Left hindlimb (tissue), 1 donor: ENCODE measurements at regions not wholly inside any gene's neighbourhood (a gene's known extent, or its start where the extent isn't known, plus 50 kb on each side); places are given as distances from the start of the nearest gene placed in this dataset.
"Not testable (repeated sequence)": the region's sequence is repeated elsewhere in the genome, so short reads cannot be mapped to it uniquely, and the experiment has no call there.

ENCODE experiments used
- DNase-seq: peaks from one replicate; pipeline ENCODE4 v3.0.0-alpha.2; 2018

- not testable (repeated sequence) for DNase-seq
Measured at GRCh38 chr5:100011160-100011559, 524.0 kb upstream of the FAM174A start.

- DNase-seq = no peak
Measured at GRCh38 chr5:100004969-100005368, 530.2 kb upstream of the FAM174A start.

GRCh38 chr5:99998319-99998718, 536.9 kb upstream of the FAM174A start:
- no peak for DNase-seq

GRCh38 chr5:99995407-99995806, 539.8 kb upstream of the FAM174A start:
- no peak for DNase-seq

- DNase-seq = no peak
Measured at GRCh38 chr5:99973779-99974178, 561.4 kb upstream of the FAM174A start.

DNA sequence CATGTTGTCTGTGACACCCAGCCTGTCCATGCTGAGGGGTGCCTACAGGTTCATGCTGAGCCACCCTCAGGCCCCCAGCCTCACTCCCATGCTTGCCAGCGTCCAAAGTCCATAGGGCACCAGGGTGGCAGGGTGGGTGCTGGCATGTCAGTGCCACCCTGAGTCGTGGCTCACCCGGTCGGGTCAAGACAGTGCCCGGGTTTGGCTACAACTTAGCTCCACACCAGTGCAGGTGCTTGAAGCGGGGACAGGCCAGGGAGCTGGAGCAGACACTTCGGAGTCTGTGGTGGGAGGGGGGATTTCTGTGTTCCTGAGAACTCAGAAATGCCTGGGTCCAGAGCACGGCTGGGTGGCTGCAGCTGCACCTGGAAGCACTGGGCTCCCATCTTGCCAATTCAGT, 579.2 kb upstream of the FAM174A start:
- DNase-seq = no peak

- no peak for DNase-seq
Measured at GRCh38 chr5:99955006-99955405, 580.2 kb upstream of the FAM174A start.

DNA sequence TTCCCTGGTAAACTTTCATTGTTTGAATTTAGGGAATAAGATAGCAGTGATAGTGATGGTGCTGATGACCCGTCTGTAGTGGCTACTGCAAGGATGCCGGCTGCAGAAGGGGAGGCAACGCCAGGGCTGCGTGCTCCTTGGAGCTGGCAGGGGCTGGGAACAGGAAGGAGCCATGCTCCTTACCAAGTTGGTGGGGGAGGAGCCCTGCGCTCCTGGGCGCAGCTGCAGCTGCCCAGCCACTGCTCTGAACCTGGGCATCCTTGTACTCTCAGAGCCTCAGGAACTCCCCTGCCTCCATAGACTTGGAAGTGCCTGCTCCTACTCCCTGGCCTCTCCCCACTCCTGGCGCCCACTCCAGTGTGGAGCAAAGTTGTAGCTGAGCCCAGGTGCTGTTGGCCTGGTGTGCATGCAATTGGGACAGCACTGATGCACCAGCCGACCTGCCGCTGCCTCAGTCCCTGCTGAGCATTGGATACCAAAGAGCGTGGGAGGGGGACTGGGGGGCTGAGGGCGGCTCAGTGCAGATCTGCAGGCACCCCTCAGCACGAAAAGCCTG, 585.1 kb upstream of the FAM174A start:
- no peak for DNase-seq

DNA sequence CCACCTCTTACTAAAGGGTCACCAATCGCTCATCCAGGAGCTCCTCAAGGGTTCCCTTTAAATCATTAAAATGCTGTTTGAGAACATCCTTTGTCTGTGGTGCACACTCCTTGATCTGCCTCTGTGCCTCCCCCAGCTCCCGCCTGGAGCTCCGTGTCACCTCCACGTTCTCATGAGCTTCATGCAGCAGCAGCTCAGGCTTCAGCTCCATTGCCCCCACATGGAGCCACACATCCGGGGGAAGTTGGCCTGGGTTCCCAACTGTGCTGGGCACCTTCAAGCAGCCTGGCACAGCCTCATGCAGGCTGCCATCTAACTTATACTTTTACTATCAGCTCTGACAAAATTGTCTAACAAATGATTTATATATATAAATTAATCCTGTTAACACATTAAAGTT, 585.8 kb upstream of the FAM174A start:
- DNase-seq = no peak

DNA sequence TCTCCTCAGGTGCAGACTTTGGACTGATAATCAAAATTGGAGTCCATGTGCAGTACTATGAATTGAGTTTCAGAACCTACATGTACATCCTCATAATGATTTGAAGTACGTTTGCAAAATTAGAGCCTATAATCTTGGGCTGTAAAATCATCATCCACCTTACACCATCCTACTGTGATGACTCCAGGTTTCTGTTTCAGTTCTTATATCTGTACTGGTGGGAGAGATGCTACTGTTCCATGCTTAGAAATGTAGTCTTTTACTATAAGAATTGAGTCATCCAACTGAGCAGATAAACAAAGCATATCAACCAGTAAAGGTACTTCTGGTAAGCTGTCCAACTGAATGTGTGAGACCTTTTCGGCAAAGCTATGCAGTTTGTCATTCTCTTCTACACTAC, 586.3 kb upstream of the FAM174A start:
- DNase-seq = no peak

- DNase-seq = no peak
Measured at GRCh38 chr5:99945478-99946442, 589.4 kb upstream of the FAM174A start.

GRCh38 chr5:99940540-99940939, 594.6 kb upstream of the FAM174A start:
- no peak for DNase-seq

DNA sequence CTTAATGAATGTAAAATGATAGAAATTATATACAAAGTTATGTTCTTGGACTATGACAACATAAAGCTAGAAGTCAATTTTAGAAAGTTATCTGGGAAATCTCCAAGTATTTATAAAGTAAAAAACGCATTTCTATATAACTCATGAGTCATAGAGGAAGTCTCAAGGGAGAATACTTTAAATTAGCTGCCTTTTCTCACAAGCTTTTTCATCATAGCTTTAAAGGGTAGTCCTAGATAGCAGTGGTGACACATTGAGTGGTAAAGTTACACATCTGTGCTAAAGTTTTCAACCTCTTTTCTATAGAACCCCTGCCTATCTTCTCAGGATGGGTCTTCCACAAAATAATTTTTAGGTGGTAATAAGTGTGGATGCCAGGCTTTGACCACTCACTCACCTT, 598.3 kb upstream of the FAM174A start:
- no peak for DNase-seq

DNA sequence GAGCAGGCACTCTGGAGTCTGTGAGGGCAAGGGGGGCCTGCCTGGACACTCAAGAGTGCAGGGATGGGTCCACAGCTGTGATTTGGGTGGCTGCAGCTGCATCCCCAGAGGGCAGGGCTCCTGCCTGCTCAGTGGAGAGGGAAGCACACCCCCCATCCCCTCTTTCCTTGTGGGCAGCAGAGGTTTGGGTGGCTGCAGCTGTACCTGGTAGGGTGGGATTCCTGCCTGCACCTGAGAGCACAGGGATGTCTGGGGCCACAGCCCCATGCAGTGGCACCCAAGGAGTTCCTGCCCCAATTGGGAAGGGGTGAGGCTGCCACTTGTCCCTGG, 605.4 kb upstream of the FAM174A start:
- no peak for DNase-seq

DNA sequence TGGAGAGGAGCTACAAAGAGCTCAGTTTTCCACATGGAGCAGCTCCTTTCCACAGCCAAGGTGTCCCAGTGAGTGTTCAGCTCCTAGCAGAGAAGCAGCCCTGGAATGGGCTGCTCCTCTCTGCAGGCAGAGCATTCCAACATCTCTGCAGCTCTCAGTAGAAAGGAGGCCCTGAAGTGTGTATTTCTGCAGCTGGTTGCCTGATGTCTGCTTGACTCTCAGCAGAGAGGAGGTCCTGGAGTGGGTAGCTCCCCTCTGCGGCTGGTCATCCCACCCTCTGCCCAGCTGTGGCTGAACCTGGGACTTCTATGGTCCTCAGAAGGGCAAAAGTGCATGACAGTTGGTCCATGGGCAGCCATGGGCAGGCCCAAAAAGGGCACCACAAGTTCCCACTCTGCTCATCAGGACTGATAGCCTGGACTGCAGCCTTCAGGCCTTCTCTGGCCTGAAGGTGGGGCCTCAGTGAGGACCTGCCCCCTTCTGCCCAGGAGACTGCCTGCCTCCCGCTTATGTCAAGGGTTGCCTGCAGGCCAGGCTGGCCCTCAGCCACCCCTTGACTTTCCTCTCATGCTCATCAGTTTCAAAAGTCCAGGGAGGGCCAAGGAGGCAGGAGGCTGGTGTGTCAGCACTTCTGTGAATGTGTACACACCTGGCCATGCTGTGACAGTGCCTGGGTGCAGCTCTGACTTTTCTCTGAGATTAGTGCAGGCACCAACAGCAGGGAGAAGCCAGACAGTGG, 605.9 kb upstream of the FAM174A start:
- DNase-seq = no peak

DNA sequence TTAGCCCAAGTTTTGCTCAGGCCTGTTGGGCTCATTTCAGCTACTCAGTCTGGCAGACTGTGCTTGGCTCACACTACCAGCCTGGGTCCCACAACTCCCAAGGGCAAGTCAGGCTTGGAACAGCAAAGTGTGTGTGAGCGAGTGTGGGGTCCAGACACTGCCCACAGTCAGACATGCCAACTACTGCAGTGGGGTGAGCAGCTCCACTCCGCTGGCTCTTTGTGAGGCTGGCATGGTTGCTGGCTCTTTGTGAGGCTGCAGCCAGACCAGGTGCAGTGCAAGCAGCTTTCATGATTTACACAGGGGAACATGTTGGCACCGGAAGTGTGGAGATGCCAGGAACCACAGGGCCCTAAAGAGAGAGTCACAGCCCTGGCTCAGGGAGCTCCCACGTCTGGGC, 606.7 kb upstream of the FAM174A start:
- DNase-seq = no peak

DNA sequence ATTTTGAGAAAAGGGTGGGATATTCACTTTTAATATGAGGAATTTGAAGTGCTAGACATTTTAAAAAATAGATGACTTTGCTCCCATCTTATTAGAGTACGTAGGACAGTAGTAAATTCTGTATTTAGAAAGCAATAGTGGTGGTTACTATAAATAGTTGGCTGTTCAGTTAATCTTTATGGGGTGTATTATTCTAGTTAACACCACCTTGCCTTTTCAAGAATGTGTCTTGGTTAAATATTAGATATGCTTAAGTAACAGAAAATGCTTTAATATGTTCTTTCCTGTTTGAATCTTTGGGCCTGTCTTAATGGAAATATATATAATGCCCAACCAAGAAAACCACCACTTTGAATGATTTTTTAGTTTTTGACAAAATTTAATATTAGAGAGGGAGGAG, 608.7 kb upstream of the FAM174A start:
- no peak for DNase-seq

GRCh38 chr5:99922386-99922785, 612.8 kb upstream of the FAM174A start:
- DNase-seq = no peak

DNA sequence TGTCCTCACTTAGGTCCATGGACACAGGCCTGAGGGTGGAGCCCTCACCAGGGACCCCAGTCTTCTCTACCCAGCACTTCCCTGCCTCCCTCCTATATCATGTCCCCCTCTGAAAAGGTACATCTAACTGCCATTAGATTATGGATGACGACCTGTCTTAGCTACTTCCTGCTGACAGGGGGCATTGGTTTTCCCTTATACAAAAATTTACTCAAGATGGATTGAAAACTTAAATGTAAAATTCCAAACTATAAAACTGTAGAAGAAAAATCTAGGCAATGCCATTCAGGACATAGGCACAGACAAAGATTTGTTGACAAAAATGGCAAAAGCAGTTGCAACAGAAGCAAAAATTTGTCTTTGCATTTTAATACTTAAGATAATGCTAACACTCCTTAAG, 623.2 kb upstream of the FAM174A start:
- no peak for DNase-seq

DNA sequence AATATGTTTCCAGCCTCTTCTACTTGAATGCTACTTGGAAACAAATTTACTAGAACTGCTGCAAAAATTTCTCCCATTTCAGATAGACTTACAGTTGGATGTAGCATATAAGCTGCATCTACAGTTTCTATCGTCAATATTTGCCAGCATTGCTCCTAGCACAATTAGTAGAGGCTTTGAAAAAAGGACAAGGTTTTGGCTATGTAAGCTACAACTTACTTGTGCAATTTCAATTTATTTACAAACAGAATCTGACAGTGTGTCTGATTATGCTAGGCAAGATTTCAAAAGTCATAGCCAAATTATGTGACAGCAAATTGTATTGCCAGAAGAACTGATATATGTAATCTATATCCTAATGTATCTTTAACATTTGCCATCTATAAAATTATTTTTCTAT, 628.4 kb upstream of the FAM174A start:
- no peak for DNase-seq

DNA sequence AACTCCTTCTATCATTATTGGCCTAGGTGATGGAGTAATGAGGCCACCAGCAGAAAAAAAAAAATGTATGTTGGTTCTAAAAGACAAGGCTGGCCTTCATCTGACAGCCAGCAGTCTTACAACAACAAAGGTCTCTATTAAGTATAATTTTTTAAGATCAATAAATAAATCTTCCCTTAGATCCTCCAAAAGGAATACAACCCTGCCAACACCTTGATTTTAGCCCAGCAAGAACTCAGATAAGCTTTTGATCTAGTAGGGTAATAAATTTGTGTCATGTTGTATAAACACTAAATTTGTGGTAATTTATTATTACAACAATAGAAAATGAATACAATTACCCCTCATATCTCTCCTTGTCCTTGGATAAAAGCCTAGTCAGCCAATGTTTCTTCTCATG, 633.2 kb upstream of the FAM174A start:
- DNase-seq = no peak

DNA sequence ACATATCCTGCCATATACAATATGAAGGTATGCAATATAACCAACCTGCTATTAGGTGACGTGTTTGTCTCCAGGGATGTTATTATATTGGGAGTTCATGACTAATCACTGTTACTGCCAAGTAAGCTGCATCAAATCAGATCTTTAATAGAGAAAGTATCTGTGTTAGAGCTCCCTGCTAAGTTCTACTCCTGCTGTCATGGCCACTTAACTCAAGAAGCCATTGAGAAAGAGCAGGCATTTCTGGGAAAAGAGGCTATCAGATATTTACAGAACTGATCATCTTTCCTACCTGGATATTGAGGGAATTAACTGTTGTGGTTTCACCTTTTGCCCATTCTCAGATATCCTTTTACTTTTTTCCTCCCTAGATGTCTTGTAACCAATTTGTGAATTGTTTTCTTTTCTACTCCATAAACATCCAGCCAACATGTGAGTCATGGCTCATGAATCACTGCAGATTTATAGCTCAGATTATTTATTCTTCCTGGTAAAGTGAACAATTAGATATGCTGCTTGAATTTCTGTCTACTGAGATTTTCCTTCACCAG, 634.8 kb upstream of the FAM174A start:
- DNase-seq = no peak

- DNase-seq = no peak
Measured at GRCh38 chr5:99879791-99880511, 655.2 kb upstream of the FAM174A start.
